ENCODE measurements at regions not wholly inside any gene's neighbourhood (a gene's known extent, or its start where the extent isn't known, plus 50 kb on each side); places are given as distances from the start of the nearest gene placed in this dataset.

GRCh38 chr4:62394766-62395165, 1194.6 kb downstream of the ADGRL3 start:
- intact Hi-C loops (cut with DNase I): no loop called here
- DNase-seq: no peak

GRCh38 chr4:62387808-62388207, 1187.7 kb downstream of the ADGRL3 start:
- DNase-seq: no peak
- intact Hi-C loops (cut with DNase I): no loop called here

DNA sequence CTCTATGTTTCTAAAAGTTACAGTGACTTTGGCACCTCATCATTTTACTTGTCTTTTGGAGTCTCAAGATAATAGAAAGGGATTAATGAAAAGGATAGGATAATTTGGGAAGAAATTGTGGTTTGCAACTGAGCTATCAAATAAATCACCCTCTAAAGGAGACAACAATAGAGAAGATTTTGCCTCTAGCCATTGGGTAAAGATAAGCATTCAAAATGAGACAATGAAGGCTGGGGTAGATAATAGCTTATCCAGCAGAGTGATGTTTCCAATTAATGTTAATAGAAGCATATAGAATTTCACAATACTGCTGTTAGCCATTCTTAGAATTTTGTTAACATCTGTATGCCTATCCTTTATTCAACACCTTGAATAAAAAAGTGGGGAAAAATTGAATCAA, 1177.6 kb downstream of the ADGRL3 start:
- no peak for DNase-seq
- intact Hi-C loops (cut with DNase I): no loop called here

GRCh38 chr4:62377245-62377644, 1177.1 kb downstream of the ADGRL3 start:
- intact Hi-C loops (cut with DNase I): no loop called here
- no peak for DNase-seq

- intact Hi-C loops (cut with DNase I): no loop called here
- DNase-seq: no peak
Measured at GRCh38 chr4:62366939-62367338, 1166.8 kb downstream of the ADGRL3 start.

- DNase-seq: no peak
- intact Hi-C loops (cut with DNase I): no loop called here
Measured at GRCh38 chr4:62360156-62360545, 1160.0 kb downstream of the ADGRL3 start.

DNA sequence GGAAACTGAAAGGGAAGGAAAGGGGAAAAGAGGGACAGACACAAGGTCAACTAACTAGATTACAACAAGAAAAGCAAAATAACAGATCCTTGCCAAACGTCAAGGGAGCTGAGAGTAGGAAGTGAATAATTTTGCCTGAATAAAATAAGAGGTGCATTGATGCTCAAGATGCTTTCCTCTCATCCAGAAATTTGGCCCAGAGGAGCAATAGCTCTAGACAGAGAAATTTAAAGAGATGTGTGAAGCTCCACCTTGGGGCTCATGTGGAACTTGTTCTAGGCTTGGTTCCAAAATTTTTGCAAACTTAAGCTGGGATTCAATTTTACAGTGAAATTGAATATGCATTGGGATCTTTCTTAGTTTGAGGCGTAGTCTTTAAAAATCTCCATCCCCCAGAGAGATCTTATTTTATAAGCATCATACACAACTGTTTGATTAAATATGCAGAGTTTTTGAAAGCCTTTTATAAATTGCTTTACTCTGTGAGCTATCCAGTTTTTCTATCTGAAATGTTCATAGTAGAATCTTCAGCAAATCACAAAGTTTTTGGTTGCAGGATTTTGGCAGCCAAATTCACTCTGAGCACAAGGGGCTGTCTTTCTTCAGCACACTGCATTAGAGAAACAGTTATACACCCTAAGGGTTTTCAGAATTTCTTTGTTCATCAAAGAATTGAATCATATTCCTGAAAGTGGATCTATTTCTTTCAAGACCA, 1159.5 kb downstream of the ADGRL3 start:
- peak in 1 of 42 donors; percentile 5 for DNase-seq
- intact Hi-C loops (cut with DNase I): no loop called here

GRCh38 chr4:62344915-62345314, 1144.8 kb downstream of the ADGRL3 start:
- no peak for DNase-seq
- intact Hi-C loops (cut with DNase I): no loop called here

GRCh38 chr4:62344474-62344873, 1144.3 kb downstream of the ADGRL3 start:
- DNase-seq: no peak
- intact Hi-C loops (cut with DNase I): no loop called here

- intact Hi-C loops (cut with DNase I): no loop called here
- DNase-seq: no peak
Measured at GRCh38 chr4:62342346-62342745, 1142.2 kb downstream of the ADGRL3 start.

DNA sequence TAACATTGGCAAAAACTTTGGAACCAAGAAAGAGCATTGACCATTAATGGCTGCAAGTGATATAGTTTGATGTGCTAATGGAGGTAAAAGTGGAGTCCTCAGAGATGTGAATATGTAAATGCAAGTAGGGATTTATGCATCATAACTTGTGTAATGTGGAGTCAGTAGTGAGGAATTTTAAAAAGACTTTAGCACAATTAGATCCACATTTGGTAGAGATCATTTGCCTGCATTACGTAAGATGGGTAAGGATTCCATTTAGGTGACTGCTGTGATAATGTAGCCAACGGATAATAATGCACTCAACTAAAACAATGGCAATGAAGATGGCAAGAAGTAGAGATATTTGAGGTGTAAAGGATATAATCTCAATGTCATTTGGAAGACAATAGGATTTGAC, 1128.4 kb downstream of the ADGRL3 start:
- DNase-seq: no peak
- intact Hi-C loops (cut with DNase I): no loop called here

- intact Hi-C loops (cut with DNase I): no loop called here
- no peak for DNase-seq
Measured at GRCh38 chr4:62327612-62328297, 1127.6 kb downstream of the ADGRL3 start.

DNA sequence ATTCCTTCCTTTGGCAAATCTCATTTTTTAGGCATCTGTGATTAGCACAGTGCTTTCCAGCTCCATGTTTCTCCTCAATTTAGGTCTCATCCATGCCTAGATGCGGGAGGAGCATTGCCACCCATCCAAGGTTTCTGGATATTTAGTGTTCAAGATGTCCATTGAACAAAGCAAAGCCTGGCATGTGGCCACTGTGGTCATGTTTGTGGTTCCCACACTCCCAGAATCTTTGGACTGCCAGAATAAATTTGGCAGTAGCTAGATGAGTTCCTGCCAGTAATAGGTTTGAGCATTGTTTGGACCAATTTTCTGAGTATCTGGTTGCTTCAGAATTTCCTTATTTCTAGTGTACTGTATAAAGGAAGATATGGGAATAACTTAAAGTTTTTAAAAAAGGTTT, 1124.1 kb downstream of the ADGRL3 start:
- intact Hi-C loops (cut with DNase I): no loop called here
- peak in 7 of 42 donors; percentile 1 to 19 (median 4) for DNase-seq

DNA sequence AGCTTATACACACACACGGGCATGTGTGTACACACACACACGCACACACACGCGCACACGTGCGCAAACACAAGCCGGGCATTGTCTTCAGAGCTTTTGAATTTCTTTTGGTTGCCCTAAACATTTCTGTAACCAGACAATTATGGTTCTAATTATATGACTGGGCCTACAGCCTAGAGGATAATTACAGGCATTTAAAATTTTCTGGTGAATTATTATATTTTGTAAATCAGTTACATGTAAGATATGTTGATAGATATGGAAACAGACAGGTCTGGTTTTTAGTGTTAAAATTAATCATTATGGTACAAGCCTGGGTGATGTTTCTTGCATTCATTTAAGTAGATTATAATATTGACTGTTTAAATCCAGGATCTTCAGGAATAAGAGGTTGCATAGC, 1120.5 kb downstream of the ADGRL3 start:
- intact Hi-C loops (cut with DNase I): no loop called here
- no peak for DNase-seq

DNA sequence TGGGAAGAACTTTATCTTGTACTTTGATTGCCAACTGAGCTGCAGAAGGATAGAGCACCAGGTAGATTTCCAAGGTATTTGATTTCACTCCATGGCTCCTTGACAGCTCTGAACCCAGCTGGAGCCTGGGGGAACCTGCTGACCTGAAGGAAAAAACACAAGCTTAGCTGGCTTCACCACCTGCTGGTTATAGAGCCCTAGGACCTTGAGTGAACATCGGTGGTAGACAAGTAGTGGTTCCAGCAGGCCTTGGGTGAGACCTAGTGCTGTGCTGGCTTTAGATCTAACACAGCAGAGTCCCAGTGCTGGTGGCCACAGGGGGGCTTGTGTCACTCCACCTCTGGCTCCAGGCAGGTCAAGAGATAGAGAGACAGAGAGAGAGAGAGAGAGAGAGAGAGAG, 1102.6 kb downstream of the ADGRL3 start:
- no peak for DNase-seq
- intact Hi-C loops (cut with DNase I): no loop called here

- no peak for DNase-seq
- intact Hi-C loops (cut with DNase I): no loop called here
Measured at GRCh38 chr4:62301500-62301899, 1101.4 kb downstream of the ADGRL3 start.

GRCh38 chr4:62293551-62293950, 1093.4 kb downstream of the ADGRL3 start:
- intact Hi-C loops (cut with DNase I): no loop called here

DNA sequence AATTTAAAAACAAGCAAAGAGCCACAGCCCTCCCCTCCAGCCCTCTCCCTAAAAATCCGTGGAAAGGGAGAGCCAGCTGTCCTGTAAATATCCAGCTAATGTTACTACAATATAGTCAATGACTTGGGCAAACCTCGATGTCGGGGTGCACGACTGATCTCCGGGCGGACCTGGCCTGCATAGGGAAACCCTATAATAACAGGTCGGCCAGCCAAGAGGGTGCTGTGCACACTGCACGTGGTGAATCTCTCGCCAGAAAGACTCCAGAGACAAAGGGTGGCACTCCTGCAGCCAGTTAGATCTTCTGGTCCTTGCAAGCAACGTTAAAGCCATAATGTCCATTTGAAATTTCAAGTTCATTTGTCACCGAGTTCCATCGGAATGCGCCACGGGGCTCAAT, 1092.8 kb downstream of the ADGRL3 start:
- no peak for DNase-seq
- intact Hi-C loops (cut with DNase I): no loop called here

More at GRCh38 chr4:62293551-62293950, 1093.4 kb downstream of the ADGRL3 start:
- no peak for DNase-seq

DNA sequence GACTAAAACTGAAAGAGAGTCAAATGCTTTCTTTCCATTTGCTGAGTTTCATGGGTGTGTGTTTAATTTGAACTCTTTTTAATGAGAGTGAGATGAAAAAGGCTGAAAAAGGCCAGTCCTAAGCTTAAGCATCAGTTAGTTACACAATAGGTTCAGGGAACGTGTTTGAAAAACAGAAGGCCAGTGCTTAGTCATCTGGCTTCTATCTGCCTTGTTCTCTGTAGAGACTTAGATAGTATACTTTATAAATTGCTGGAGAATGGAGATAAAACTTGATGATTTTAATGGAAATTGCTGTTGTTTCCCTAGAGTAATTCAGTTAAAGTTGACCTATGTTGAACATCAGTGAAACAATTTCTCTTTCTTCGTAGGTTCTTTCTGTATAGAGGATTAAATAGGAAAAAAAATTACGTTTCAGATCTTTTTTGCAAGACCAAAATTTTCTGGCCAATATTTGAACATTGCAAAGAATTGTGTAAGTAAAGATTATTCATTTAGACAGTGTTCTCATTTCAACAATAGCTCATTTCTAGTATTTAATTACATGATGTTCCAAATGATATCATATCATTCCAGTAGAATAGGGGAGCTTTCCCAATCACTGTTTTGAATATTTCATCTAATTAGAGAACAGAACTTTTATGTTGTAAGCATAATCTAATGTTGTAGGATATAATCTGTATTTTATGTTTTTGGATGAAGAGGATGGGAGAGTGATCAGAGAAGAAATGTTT, 1088.8 kb downstream of the ADGRL3 start:
- DNase-seq: no peak
- intact Hi-C loops (cut with DNase I): no loop called here

DNA sequence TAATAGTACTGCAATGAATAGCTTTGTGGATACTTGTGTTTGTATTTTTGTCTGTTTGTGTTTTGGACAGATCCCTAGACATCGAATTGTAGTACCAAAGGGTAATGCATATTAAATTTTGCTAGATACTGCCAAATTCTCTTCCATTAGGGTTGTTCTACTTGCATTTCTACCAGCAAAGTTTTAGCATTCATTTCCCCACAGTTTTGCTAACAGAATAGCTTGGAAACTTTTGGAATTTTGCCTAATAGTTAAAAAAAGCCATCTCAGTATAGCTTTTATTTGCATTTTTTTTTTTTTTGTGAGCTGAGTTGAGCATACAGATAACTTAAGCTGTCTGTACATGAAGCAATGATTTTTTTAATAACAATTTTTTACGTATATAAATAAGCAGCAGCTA, 1084.9 kb downstream of the ADGRL3 start:
- no peak for DNase-seq
- intact Hi-C loops (cut with DNase I): no loop called here
